Karpas-422 (cell line): ENCODE measurements at regions not wholly inside any gene's neighbourhood (a gene's known extent, or its start where the extent isn't known, plus 50 kb on each side); places are given as distances from the start of the nearest gene placed in this dataset.

Source experiments
- DNase-seq: peaks from one replicate; pipeline ENCODE4 v3.0.0-alpha.2; 2015
- H2AFZ ChIP-seq: fragments of 200-600 bp; sonication (generic); 2 replicates; pipeline ENCODE4 v1.6.1; 2014; ENCODE audit warnings: antibody characterized with exemption, low read length, mixed read lengths
- H3K27ac ChIP-seq: fragments of 200-600 bp; sonication (generic); 2 replicates; pipeline ENCODE4 v1.5.1; 2014; ENCODE audit warnings: mild to moderate bottlenecking, low read length, moderate library complexity
- H3K27me3 ChIP-seq: fragments of 200-600 bp; sonication (generic); 2 replicates; pipeline ENCODE4 v1.6.1; 2014; ENCODE audit warnings: low read length, mixed read lengths
- H3K36me3 ChIP-seq: fragments of 200-600 bp; sonication (generic); 2 replicates; pipeline ENCODE4 v1.6.1; 2014; ENCODE audit warnings: low read length, mixed read lengths; ENCODE audit not compliant: insufficient read depth
- H3K4me1 ChIP-seq: fragments of 200-600 bp; sonication (generic); 2 replicates; pipeline ENCODE4 v1.6.1; 2014; ENCODE audit warnings: mild to moderate bottlenecking, low read length, mixed read lengths
- H3K4me2 ChIP-seq: fragments of 200-600 bp; sonication (generic); 2 replicates; pipeline ENCODE4 v1.6.1; 2014; ENCODE audit warnings: low read length, low read depth, mild to moderate bottlenecking; ENCODE audit not compliant: poor library complexity, severe bottlenecking
- H3K4me3 ChIP-seq: fragments of 200-600 bp; sonication (generic); 2 replicates; pipeline ENCODE4 v1.5.1; 2014; ENCODE audit warnings: mild to moderate bottlenecking, antibody characterized with exemption, low read length, mixed read lengths
- H3K79me2 ChIP-seq: fragments of 200-600 bp; sonication (generic); 2 replicates; pipeline ENCODE4 v1.6.1; 2014; ENCODE audit warnings: mild to moderate bottlenecking, low read length, mixed read lengths
- H3K9ac ChIP-seq: fragments of 200-600 bp; sonication (generic); 2 replicates; pipeline ENCODE4 v1.6.0; 2014; ENCODE audit warnings: low read length
- H3K9me2 ChIP-seq: fragments of 200-600 bp; sonication (generic), shearing (Covaris generic); replicated peaks from 2 replicates; pipeline ENCODE4 v1.6.0; 2014; ENCODE audit warnings: mild to moderate bottlenecking, low read length, moderate library complexity; ENCODE audit not compliant: insufficient read depth
- H3K9me3 ChIP-seq: fragments of 300-700, 200-600 bp; sonication (generic); 2 replicates; pipeline ENCODE4 v1.6.1; 2014; ENCODE audit warnings: low read length, mixed read lengths
- H4K20me1 ChIP-seq: fragments of 200-600 bp; sonication (generic); 2 replicates; pipeline ENCODE4 v1.6.1; 2014; ENCODE audit warnings: mild to moderate bottlenecking, antibody characterized with exemption, low read length, low read depth; ENCODE audit not compliant: insufficient read depth

DNA sequence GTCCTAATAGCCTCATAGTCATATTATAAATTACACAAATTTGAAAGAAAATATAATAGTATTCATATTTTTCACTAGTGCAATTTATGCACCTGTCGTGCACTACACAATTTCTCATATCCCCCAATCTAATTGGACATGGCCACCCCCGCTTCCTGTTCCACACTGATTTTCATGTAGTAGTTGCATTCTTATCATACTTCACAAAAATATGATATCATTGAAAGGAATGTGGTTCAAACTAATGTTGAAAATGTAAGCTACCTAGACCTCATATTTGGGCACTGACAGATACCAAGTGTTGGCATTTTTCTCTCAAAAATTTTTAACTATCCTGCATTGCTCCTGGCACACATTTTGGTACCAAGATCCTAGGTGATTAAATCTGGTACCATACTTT, 985.5 kb upstream of the POU3F3 start:
- Histone ChIP-seq H3K9me3 (no peaks in the 10 kb centered on the region), H3K9ac (no peak overlapping the region), H3K4me2 (no peak overlapping the region), H3K79me2 (no peaks in the 10 kb centered on the region), H4K20me1 (no peaks in the 10 kb centered on the region), H2AFZ (no peak overlapping the region), H3K4me3 (no peak overlapping the region), H3K27me3 (no peaks in the 10 kb centered on the region), H3K4me1 (no peaks in the 10 kb centered on the region), H3K36me3 (no peaks in the 10 kb centered on the region), H3K27ac (no peak overlapping the region), H3K9me2 (no peaks in the 10 kb centered on the region; the same call in 1 of the 2 replicates)
- DNase-seq: no peak

DNA sequence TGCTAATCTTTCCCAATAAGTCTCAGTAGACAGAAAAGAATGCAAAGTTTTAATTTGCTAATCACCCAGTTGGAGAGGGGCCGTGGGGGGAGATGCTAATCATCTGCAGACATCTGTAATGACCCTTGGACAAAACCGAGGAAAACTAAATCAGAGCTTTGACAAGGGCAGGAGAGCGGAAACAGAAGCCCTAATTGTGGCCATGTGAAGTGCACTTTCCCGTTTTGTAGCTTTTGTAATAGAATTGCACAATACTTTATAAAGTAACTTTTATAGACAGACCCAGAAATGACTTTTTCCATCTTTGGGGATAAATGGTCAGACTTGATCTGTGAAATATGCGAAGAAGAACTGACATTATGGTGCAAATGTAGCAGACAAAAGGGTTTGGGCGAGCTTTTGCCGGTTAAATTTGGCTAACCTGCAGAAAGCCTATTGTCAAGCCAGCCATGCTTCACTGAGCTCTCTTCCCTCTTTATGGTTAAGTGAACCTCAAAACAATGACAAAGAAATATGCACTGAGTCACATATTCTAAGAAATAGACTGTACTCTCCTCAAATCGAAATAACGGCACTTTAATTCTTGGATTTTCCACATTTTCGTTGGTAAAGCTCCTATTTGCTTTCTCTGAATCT, 980.1 kb upstream of the POU3F3 start:
- Histone ChIP-seq H3K36me3 (no peaks in the 10 kb centered on the region), H3K4me3 (no peak overlapping the region), H4K20me1 (no peaks in the 10 kb centered on the region), H3K4me1 (no peaks in the 10 kb centered on the region), H3K9me2 (no peaks in the 10 kb centered on the region; the same call in none of the 2 replicates), H3K27ac (no peak overlapping the region), H3K9me3 (no peaks in the 10 kb centered on the region), H3K79me2 (no peaks in the 10 kb centered on the region), H3K27me3 (no peaks in the 10 kb centered on the region), H3K4me2 (no peak overlapping the region), H2AFZ (no peak overlapping the region), H3K9ac (no peak overlapping the region)
- DNase-seq: no peak

DNA sequence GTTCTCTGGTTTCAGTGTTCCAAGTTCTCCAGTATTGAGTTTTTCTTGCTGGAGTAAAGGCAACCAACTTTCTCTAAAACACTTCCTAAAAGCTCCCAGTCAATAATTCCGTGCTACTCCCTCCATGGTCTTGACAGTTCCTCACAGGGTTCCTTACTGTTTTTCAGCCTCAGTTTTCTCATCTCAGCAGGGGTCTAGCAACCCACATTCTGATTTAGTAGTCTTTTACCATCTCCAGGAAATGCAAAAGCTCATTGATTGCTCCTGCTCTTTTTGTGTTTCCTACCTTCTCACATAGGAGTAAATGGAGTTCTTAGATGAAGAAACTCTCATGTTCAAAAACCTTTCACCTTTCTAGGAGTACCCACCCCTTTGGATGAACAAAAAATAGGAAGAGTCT, 978.8 kb upstream of the POU3F3 start:
- Histone ChIP-seq H3K27ac (no peak overlapping the region), H3K9me2 (no peaks in the 10 kb centered on the region; the same call in none of the 2 replicates)

DNA sequence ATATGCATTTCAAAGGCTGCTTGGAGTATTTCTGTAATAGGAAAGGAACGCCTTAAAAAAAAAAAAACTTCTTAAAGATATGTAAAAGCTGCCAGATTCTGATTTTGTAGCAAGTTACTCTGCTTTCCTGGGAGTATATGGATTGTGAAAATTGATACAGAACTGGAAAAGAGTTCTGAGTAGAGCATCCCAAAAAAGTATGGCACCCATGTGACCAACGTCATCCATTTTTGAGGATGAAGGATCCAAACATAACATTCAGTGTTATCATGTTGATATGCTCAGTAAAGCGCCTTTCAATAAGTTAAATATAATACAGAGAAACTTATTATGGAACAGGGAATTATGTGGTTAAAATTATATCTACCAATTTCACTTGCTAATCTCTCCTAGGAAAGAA, 978.4 kb upstream of the POU3F3 start:
- H3K79me2 ChIP-seq: no peaks in the 10 kb centered on the region
- no peak for DNase-seq
- no peaks in the 10 kb centered on the region for H3K4me1 ChIP-seq
- no peak overlapping the region for H3K4me2 ChIP-seq
- no peaks in the 10 kb centered on the region for H4K20me1 ChIP-seq
- no peak overlapping the region for H3K9ac ChIP-seq
- no peak overlapping the region for H3K4me3 ChIP-seq
- no peaks in the 10 kb centered on the region for H3K27me3 ChIP-seq
- H2AFZ ChIP-seq: no peak overlapping the region
- H3K9me3 ChIP-seq: no peaks in the 10 kb centered on the region
- H3K9me2 ChIP-seq: no peaks in the 10 kb centered on the region; the same call in none of the 2 replicates
- H3K27ac ChIP-seq: no peak overlapping the region
- H3K36me3 ChIP-seq: no peaks in the 10 kb centered on the region

More for the DNA sequence above, 978.8 kb upstream of the POU3F3 start:
- no peaks in the 10 kb centered on the region for H3K27me3 ChIP-seq
- no peak for DNase-seq
- H3K9me3 ChIP-seq: no peaks in the 10 kb centered on the region
- no peaks in the 10 kb centered on the region for H3K4me1 ChIP-seq
- H4K20me1 ChIP-seq: no peaks in the 10 kb centered on the region
- H2AFZ ChIP-seq: no peak overlapping the region
- no peak overlapping the region for H3K4me2 ChIP-seq
- H3K4me3 ChIP-seq: no peak overlapping the region
- no peaks in the 10 kb centered on the region for H3K79me2 ChIP-seq
- no peaks in the 10 kb centered on the region for H3K36me3 ChIP-seq
- no peak overlapping the region for H3K9ac ChIP-seq

DNA sequence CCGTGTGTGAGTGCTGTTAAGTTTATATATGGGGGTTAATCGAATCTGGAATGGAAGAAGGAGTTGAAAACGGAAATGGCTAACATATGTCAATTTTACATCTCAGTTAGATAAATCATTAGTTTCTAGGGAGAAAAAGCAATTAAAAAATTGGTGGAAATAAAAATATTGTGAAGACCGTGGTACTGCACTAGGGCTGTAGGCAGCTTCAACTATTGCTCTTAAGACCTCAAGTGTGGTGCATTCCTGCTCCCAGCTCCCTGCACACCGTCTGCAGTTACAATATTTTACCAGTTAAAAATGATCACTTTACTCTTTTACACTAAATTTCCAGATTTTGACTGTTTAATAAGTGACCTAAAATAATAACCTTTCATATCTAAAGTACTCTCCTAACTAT, 977.3 kb upstream of the POU3F3 start:
- H3K9me3 ChIP-seq: no peaks in the 10 kb centered on the region
- H3K4me3 ChIP-seq: no peak overlapping the region

DNA sequence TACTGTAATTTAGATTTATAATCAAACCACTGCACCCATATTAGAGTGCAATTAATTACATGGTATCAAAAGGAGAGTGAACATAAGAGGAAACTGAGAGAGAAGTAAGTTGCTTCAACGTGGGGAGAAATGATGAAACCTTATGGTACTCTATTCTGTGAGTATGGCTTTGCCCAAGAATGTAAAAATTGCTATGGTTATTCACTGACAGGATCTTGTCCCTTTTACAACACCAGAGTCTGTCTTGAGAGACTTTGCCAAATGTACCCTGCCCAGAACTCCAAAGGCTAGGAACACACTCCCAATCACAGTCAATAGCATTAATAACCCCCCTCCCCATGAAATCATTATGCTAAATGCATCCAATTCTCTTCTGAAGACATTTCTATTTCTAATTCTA, 974.8 kb upstream of the POU3F3 start:
- Histone ChIP-seq H3K9me3 (no peaks in the 10 kb centered on the region), H3K27ac (no peak overlapping the region), H3K9ac (no peak overlapping the region), H3K27me3 (no peaks in the 10 kb centered on the region), H2AFZ (no peak overlapping the region), H3K36me3 (no peaks in the 10 kb centered on the region), H4K20me1 (no peaks in the 10 kb centered on the region), H3K4me1 (no peaks in the 10 kb centered on the region), H3K79me2 (no peaks in the 10 kb centered on the region), H3K9me2 (no peaks in the 10 kb centered on the region; the same call in 1 of the 2 replicates), H3K4me3 (no peak overlapping the region), H3K4me2 (no peak overlapping the region)
- no peak for DNase-seq

More for the DNA sequence above, 977.3 kb upstream of the POU3F3 start:
- Histone ChIP-seq H3K4me1 (no peaks in the 10 kb centered on the region), H3K9me2 (no peaks in the 10 kb centered on the region; the same call in 1 of the 2 replicates), H4K20me1 (no peaks in the 10 kb centered on the region), H3K27ac (no peak overlapping the region), H2AFZ (no peak overlapping the region), H3K4me2 (no peak overlapping the region), H3K36me3 (no peaks in the 10 kb centered on the region), H3K9ac (no peak overlapping the region), H3K27me3 (no peaks in the 10 kb centered on the region), H3K79me2 (no peaks in the 10 kb centered on the region)
- no peak for DNase-seq

DNA sequence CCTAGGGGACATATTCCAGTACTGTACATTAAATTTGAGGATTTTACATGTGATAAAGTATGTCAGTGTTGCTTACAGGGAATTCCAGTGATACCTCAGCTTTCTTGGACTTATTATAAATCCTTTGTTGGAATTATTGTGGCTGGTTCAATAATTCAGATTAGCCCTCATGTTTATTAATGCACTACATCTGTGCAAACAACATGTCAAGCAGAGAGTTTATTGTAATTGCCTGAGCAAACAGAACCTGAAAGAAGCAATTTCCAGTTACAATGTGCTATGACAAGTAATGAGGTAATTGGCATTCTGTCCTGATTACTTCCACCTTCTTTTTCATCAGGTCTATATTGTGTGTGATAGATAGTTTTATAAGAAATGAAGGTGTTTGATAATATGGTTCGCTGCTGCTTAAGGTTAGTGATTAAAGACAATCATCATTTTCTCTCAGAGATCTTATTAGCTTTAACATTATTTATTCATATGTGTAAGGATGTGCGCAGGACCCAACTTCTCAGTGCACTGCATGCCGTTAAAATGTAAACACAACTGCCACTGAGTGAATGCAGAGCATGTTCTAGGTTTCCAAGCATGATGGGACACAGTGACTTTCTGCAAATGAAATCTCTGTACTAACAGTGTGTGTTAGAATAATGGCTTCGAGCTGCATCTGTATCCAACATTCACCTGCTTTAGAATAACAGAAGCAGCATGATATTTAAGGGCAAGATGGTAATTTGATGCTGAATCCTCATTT, 973.7 kb upstream of the POU3F3 start:
- H3K9me2 ChIP-seq: no peaks in the 10 kb centered on the region; the same call in 1 of the 2 replicates
- no peak for DNase-seq
- no peaks in the 10 kb centered on the region for H3K27me3 ChIP-seq

DNA sequence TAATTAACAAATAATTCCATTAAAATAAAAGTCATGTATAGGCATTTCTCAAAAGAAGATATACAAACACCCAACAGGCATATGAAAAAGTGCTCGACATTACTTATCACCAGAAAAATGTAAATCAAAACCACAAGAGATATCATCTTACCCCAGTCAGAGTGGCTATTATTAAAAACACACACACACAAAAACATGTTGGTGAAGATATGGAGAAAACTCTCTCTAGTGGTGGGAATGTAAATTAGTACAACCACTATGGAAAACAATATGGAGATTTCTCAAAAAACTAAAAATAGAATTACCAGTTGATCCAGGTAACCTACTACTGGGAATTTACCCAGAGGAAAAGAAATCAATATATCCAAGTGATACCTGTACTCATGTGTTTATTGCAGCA, 966.3 kb upstream of the POU3F3 start:
- DNase-seq: no peak
- Histone ChIP-seq H3K4me1 (no peaks in the 10 kb centered on the region), H2AFZ (no peak overlapping the region), H3K79me2 (no peaks in the 10 kb centered on the region), H3K27me3 (no peaks in the 10 kb centered on the region), H3K4me2 (no peak overlapping the region), H3K4me3 (no peak overlapping the region), H3K9me2 (no peaks in the 10 kb centered on the region; the same call in 1 of the 2 replicates), H3K9ac (no peak overlapping the region), H3K27ac (no peak overlapping the region), H4K20me1 (no peaks in the 10 kb centered on the region), H3K36me3 (no peaks in the 10 kb centered on the region), H3K9me3 (no peaks in the 10 kb centered on the region)

More for the DNA sequence above, 973.7 kb upstream of the POU3F3 start:
- Histone ChIP-seq H3K27ac (no peak overlapping the region), H2AFZ (no peak overlapping the region), H4K20me1 (no peaks in the 10 kb centered on the region), H3K9me3 (no peaks in the 10 kb centered on the region), H3K4me2 (no peak overlapping the region), H3K36me3 (no peaks in the 10 kb centered on the region), H3K79me2 (no peaks in the 10 kb centered on the region), H3K9ac (no peak overlapping the region), H3K4me3 (no peak overlapping the region), H3K4me1 (no peaks in the 10 kb centered on the region)
